Putamen (tissue), 1 donor: ENCODE measurements at regions not wholly inside any gene's neighbourhood (a gene's known extent, or its start where the extent isn't known, plus 50 kb on each side); places are given as distances from the start of the nearest gene placed in this dataset.
"Not testable (repeated sequence)": the region's sequence is repeated elsewhere in the genome, so short reads cannot be mapped to it uniquely, and the experiment has no call there.

Source experiments
- DNase-seq: peaks from one replicate; pipeline ENCODE4 v3.0.0-alpha.2; 2016; ENCODE audit warnings: low spot score

GRCh38 chr2:189309331-189309730 is 129.8 kb upstream of the COL5A2 start:
- DNase-seq, result no peak

DNA sequence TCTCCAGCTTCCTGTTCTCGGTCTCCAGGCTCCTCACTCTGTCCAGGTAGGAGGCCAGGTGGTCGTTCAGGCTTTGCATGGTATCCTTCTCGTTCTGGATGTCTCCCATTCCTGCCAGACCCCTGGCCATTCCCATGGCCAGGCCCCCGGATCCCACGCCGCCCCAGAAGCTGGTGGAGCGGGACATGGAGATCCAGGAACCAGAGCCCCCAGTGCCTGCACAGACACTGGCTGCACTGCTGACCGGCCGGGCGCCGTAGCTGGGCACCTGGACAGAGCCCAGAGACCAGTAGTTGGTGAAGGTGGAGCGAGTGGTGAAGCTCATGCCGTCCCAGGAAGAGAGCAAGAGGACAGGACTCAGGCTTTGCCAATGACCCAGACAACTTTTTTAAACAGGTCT is 129.1 kb upstream of the WDR75 start:
- DNase-seq, result no peak

GRCh38 chr2:189312643-189313042 is 128.6 kb upstream of the WDR75 start:
- no peak for DNase-seq

GRCh38 chr2:189318761-189319160 is 122.5 kb upstream of the WDR75 start:
- DNase-seq, result no peak

DNA sequence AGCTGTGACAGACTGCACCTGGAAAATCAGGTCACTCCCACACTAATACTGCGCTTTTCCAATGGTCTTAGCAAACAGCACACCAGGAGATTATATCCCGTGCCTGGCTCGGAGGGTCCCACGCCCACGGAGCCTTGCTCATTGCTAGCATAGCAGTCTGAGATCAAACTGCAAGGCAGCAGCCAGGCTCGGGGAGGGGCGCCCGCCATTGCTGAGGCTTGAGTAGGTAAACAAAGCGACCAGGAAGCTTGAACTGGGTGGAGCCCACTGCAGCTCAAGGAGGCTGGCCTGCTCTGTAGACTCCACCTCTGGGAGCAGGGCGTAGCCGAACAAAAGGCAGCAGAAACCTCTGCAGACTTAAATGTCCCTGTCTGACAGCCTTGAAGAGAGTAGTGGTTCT is 121.8 kb upstream of the WDR75 start:
- not testable (repeated sequence) for DNase-seq

- DNase-seq, result no peak
Observed at GRCh38 chr2:189327879-189328847, 113.1 kb upstream of the WDR75 start.

DNA sequence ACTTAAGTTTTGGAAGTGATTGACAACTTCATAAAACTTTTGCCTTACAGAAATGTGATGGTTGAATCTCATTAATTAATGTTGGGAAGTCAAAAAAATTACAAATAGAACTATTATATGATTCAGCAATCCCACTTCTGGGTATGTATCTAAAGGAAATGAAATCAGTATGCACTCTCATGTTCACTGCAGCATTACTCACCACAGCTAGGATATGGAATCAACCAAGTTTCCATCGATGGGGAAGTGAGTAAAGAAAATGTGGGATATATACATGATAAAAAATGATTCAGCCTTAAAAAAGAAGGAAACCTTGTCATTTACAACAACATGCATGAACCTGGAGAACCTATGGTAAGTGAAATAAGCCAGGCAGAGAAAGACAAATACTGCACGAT is 112.4 kb upstream of the WDR75 start:
- DNase-seq, result no peak

DNA sequence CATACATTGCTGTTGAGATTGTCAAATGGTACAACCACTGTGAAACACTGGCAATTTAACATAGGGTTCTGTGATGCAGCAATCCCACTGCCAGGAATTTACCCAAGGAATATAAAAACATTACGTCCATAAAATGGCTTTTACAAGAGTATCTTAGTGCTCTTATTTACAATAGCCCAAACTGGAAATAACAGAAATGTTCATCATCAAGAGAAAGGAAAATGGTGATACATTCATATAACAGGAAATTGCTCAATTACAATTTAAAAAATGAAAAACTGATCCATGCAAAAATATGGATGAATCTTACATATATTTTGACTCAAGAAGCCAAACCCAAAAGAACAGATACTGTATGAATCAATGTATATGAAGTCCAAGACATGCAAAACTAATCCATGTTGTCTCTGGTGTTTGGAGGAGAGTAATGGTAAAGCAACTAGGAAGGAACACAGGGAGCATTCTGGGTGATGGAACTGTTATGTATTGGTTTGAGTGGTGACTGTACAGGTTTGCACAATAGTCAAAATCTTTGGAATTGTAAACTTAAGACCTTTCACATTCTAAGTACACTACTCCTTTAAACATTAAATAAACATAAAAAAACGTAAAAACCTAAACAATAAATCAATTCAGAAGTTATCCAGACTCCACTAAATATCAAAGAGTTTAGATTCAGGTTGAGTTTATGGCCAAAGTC is 104.8 kb upstream of the WDR75 start:
- no peak for DNase-seq

GRCh38 chr2:189337656-189338055 is 103.6 kb upstream of the WDR75 start:
- DNase-seq, result no peak

DNA sequence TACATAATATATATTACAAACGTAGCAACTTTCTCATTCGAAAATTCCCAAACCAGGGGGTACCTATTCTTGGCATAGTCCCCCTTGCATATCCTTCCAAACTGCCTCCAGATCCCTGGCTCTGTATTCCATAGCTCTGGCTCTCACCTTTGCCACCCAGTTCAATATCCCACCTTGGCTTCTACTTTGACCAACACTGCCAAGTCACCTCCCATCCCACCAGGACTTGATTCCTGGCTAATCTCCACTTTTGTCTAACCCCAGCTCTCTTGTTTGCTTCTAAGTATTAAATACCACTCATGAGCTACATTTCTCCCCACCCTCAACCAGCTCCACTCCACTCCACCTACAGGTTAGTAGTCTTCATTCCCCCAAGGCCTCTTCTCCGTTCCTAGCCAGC is 103.2 kb upstream of the WDR75 start:
- no peak for DNase-seq

GRCh38 chr2:189341077-189341476 is 100.2 kb upstream of the WDR75 start:
- no peak for DNase-seq

DNA sequence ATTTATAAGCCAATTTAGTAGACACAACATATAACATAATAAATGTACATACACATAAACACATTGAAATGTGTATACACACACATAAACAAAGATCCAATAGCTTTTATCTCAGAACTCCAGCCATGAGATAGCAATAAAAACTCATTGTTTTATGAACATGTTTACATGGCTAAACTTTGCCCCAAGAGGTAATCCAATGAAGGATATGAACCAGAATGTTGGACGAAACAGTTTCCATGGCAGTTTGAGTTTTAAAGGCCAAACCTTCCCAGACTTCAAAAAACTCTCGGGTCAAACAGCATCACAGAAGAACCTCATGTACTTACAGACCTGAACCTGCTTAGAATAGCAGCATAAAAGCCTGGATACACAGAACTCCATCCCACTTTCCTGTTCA is 97.2 kb upstream of the WDR75 start:
- no peak for DNase-seq

GRCh38 chr2:189347540-189347939 is 93.7 kb upstream of the WDR75 start:
- DNase-seq, result no peak

GRCh38 chr2:189348369-189348768 is 92.9 kb upstream of the WDR75 start:
- DNase-seq, result no peak

DNA sequence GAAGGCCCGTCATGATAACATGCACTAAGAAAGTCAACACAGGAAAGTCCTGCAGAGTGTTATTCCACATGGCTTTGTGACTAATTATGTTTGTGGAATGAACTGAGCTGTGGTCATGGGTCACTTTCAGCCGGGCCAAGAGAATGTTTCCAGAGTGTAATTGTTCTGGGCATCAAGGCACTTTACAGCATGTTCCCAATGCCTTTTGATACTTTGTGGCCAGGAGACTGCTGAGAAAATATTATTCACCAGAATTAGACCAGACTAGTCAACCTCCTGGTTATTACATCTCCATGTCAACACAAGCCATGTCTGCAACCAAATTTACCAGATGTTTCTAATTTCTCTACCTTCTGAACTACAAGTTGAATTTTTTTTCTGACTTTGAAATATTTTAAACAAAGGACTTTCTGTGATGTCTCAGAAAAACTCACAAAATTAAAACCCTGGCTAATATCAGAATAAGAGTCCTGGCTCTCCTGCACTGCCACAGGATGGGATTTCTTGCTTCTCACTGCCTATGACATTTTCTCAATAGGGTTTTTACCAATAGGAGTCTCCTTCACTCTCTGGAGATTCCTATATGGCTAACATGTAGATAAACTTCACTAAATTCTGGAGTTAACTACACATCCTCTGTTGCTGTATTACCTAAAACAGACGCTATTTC is 90.6 kb upstream of the WDR75 start:
- DNase-seq, result no peak

DNA sequence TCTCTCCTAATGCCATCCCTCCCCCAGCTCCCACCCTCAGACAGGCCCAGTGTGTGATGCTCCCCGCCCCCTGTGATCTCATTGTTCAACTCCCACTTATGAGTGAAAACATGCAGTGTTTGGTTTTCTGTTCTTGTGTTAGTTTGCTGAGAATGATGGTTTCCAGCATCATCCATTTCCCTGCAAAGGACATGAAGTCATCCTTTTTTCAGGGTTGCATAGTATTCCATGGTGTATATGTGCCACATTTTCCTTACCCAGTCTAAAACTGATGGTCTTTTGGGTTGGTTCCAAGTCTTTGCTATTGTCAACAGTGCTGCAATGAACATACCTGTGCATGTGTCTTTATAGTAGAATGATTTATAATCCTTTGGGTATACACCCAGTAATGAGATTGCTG is 89.3 kb upstream of the WDR75 start:
- DNase-seq, result not testable (repeated sequence)

DNA sequence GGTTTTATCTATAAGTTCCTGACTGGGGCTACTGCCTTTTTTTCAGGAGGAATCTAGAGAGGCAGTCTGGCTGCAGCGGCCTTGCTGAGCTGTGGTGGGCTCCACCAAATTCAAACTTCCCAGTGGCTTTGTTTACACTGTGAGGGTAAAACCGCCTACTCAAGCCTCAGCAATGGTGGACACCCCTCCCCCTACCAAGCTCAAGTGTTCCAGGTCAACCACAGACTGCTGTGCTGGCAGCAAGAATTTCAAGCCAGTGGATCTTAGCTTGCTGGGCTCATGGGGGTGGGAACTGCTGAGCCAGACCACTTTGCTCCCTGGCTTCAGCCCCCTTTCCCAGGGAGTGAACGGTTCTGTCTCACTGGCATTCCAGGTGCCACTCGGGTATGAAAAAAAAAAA is 83.9 kb upstream of the WDR75 start:
- not testable (repeated sequence) for DNase-seq

GRCh38 chr2:189360861-189361260 is 80.4 kb upstream of the WDR75 start:
- no peak for DNase-seq

DNA sequence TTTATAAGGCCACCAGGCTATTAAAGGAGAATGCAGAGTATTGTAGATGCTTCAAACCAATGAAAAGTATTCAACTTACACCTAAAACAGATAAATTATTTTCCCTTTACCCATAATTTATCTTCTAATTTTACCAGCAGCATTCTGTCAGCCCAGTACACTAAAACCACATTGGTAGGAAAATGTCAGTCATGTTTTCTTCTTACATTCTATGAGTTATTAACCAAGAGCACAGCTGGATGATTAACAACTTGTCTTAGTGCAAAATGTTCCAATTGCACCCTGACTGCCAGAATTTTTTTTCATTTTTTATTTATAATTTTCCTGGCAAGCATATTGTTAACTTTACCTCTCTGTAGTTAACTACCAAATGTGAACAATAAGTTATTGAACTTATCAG is 79.0 kb upstream of the WDR75 start:
- no peak for DNase-seq

DNA sequence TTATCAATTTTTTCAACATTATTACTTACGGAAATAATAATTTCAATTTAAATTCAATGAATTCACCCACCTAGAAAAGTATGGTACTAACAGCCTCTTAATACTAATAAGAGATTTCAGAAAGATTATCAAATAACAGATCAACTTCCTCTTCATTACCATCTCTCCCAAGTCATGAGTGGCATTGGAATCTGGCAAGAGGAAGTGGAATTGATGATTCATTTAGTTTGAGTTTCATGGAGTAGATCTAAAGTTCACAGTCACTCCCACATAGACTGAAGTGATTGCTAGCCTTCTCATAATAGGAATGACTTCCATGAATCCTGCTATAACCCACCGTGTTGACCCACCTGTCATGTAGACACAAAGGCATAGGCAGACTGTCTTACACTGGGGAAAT is 77.7 kb upstream of the WDR75 start:
- no peak for DNase-seq

DNA sequence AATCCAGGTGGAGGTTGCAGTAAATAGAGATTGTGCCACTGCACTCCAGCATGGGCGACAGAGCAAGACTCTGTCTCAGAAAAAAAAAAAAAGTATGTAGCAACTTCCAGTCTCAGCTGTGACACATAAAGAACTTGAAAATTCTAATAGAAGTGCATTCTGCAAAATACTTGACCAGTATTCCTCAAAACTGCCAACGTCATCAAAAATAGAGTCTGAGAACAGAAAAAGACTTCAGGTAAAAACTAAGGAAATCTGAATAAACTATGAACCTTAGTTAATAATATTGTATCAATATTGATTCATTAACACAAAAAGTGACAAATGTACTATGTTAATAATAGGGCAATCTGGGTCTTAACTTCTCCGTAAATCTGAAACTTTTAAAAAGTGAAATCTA is 76.7 kb upstream of the WDR75 start:
- DNase-seq, result no peak

DNA sequence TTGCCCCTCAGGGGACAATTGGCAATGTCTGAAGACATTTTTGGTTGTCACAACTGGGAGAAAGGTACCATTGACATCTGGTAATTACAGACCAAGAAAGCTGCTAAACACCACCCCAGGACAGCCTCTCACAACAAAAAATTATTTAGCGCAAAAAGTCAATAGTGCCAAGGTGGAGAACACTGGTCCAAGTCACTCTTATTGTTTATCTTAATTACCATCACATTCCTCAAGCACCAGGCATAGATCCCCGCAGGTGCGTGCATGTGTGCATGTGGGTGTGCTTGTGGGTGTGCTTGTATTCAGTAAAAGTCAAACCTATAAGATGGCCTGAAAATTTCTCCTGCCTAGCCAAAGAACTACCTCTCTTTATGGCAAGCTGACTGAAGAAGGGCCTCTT is 74.9 kb upstream of the WDR75 start:
- DNase-seq, result no peak

- DNase-seq, result no peak
Observed at GRCh38 chr2:189367343-189367742, 73.9 kb upstream of the WDR75 start.
